ENCODE measurements at regions not wholly inside any gene's neighbourhood (a gene's known extent, or its start where the extent isn't known, plus 50 kb on each side); places are given as distances from the start of the nearest gene placed in this dataset.

- no peak for ATAC-seq (ENCODE audit: low read depth)
- no peaks in the 10 kb centered on the region for H3K27me3 Mint-ChIP-seq
- no peaks in the 10 kb centered on the region for H3K4me1 Mint-ChIP-seq
- H3K4me3 Mint-ChIP-seq: no peak overlapping the region
- peaks cover 6% of the 10 kb centered on the region for H3K9me3 Mint-ChIP-seq
- DNase-seq (ENCODE audit: low spot score in 2 of 2): no peak
- no peaks in the 10 kb centered on the region for H3K36me3 Mint-ChIP-seq
- no peak overlapping the region for H3K27ac Mint-ChIP-seq
Observed at GRCh38 chr13:83825676-83826075, 56.6 kb downstream of the SLITRK1 start.

GRCh38 chr13:83824560-83824959 is 57.7 kb downstream of the SLITRK1 start:
- DNase-seq (ENCODE audit: low spot score in 2 of 2): no peak
- H3K27me3 Mint-ChIP-seq: no peaks in the 10 kb centered on the region
- H3K27ac Mint-ChIP-seq: no peak overlapping the region
- H3K9me3 Mint-ChIP-seq: no peaks in the 10 kb centered on the region
- no peak for ATAC-seq (ENCODE audit: low read depth)
- H3K4me1 Mint-ChIP-seq: no peaks in the 10 kb centered on the region
- H3K36me3 Mint-ChIP-seq: no peaks in the 10 kb centered on the region
- H3K4me3 Mint-ChIP-seq: no peak overlapping the region

GRCh38 chr13:83824120-83824519 is 58.2 kb downstream of the SLITRK1 start:
- Mint-ChIP-seq H3K36me3 (no peaks in the 10 kb centered on the region), H3K4me1 (no peaks in the 10 kb centered on the region), H3K27ac (no peak overlapping the region), H3K9me3 (peaks cover 3% of the 10 kb centered on the region), H3K4me3 (no peak overlapping the region), H3K27me3 (no peaks in the 10 kb centered on the region)
- DNase-seq (ENCODE audit: low spot score in 2 of 2) (no peak), ATAC-seq (ENCODE audit: low read depth) (no peak)

- H3K27ac Mint-ChIP-seq: no peak overlapping the region
- H3K36me3 Mint-ChIP-seq: no peaks in the 10 kb centered on the region
- H3K9me3 Mint-ChIP-seq: peaks cover 4% of the 10 kb centered on the region
- no peaks in the 10 kb centered on the region for H3K27me3 Mint-ChIP-seq
- ATAC-seq (ENCODE audit: low read depth) (no peak), DNase-seq (ENCODE audit: low spot score in 2 of 2) (no peak)
- no peaks in the 10 kb centered on the region for H3K4me1 Mint-ChIP-seq
- no peak overlapping the region for H3K4me3 Mint-ChIP-seq
Observed at GRCh38 chr13:83819611-83820010, 62.7 kb downstream of the SLITRK1 start.

DNA sequence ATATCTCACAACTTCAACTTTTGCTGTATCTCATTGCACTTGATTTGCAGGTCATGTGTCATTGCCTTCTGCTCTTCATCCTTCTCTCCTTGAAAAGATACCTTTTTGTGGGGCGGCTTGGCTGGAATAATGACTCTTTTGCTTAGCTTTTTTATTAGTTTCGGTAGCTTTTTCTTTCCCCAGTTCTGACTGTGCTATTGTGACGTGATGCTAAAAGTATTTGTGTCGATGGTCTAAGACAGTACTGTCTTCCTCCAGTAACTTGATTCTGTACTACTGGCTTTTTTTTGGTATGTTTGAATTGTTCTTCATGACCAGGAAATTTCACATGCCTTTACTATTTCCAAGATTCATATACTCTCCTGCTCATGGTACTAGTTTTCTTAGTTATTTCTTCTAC is 63.1 kb downstream of the SLITRK1 start:
- no peak for DNase-seq (ENCODE audit: low spot score in 2 of 2)
- ATAC-seq (ENCODE audit: low read depth): no peak
- no peak overlapping the region for H3K4me3 Mint-ChIP-seq
- H3K4me1 Mint-ChIP-seq: no peaks in the 10 kb centered on the region
- no peaks in the 10 kb centered on the region for H3K27me3 Mint-ChIP-seq
- no peak overlapping the region for H3K27ac Mint-ChIP-seq
- H3K9me3 Mint-ChIP-seq: peaks cover 4% of the 10 kb centered on the region
- no peaks in the 10 kb centered on the region for H3K36me3 Mint-ChIP-seq

DNA sequence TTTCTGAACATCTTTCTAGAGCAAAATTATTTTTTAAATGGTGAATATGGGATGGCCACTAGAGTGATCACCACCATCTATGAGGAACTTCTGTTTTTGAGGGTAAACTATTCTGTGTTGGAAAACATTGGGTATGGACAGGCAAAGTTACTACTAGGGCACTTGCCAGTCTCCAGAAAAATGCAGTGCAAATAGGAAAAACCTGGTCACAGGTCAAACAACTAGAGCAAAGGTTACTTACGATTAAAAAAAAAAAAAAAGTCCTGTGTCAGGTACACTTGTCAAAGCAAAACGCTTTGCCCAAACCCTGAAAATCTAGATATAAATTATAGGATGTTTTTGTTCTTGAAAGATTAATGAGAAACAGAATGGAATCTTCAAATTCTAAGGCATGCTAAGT is 66.2 kb downstream of the SLITRK1 start:
- H3K27me3 Mint-ChIP-seq: no peaks in the 10 kb centered on the region

DNA sequence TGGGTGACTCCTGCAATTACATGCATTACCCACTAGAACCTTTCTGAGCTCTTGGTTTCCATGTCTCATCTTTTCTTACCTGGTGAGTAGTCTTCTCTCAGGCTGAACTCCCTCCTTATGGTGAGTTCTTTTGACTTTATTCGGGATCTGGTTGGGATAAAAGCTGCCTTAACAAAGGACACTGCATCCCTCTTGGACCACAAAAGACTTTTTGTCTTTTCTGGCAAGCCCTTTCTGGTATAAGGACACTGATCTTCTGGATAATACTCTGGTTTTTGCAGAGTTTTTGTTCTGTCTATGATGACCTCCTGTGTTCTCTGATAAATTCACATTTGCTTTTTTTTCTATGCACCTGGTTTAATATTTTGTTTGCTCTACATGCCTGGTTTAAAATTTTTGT is 66.7 kb downstream of the SLITRK1 start:
- H3K36me3 Mint-ChIP-seq: no peaks in the 10 kb centered on the region
- no peak overlapping the region for H3K27ac Mint-ChIP-seq
- DNase-seq (ENCODE audit: low spot score in 2 of 2): no peak
- ATAC-seq (ENCODE audit: low read depth): no peak
- H3K4me1 Mint-ChIP-seq: no peaks in the 10 kb centered on the region
- H3K9me3 Mint-ChIP-seq: peaks cover 7% of the 10 kb centered on the region
- no peaks in the 10 kb centered on the region for H3K27me3 Mint-ChIP-seq
- H3K4me3 Mint-ChIP-seq: no peak overlapping the region

More for the DNA sequence above, 66.2 kb downstream of the SLITRK1 start:
- no peaks in the 10 kb centered on the region for H3K4me1 Mint-ChIP-seq
- no peak for DNase-seq (ENCODE audit: low spot score in 2 of 2)
- no peak overlapping the region for H3K27ac Mint-ChIP-seq
- peaks cover 6% of the 10 kb centered on the region for H3K9me3 Mint-ChIP-seq
- H3K4me3 Mint-ChIP-seq: no peak overlapping the region
- no peaks in the 10 kb centered on the region for H3K36me3 Mint-ChIP-seq
- ATAC-seq (ENCODE audit: low read depth): no peak

DNA sequence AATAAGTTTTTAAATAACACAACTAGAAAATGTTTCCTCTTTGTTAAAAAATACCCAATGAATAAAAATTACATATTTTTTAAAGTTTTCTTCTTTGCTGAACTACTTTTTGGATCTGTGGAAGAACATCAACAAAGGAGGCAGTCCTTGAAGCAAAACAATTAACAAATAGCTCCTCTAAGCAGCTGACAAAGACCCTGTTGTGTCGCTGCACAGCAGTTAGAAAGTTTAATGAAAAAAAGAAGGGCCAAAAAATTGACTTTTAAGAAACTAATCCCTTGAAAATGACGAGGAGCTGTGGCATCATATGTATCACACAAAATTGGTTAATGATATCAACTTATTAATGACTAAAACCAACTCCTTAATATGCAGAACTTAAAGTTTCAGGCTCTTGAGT is 72.1 kb downstream of the SLITRK1 start:
- Mint-ChIP-seq H3K27me3 (no peaks in the 10 kb centered on the region), H3K36me3 (no peaks in the 10 kb centered on the region), H3K4me3 (no peak overlapping the region), H3K4me1 (no peaks in the 10 kb centered on the region), H3K27ac (no peak overlapping the region), H3K9me3 (peaks cover 4% of the 10 kb centered on the region)
- no peak for DNase-seq (ENCODE audit: low spot score in 2 of 2)
- ATAC-seq (ENCODE audit: low read depth): no peak

GRCh38 chr13:83804356-83804962 is 77.8 kb downstream of the SLITRK1 start:
- Mint-ChIP-seq H3K27me3 (no peaks in the 10 kb centered on the region), H3K4me1 (no peaks in the 10 kb centered on the region), H3K36me3 (no peaks in the 10 kb centered on the region), H3K27ac (no peak overlapping the region), H3K9me3 (peaks cover 4% of the 10 kb centered on the region), H3K4me3 (no peak overlapping the region)
- DNase-seq (ENCODE audit: low spot score in 2 of 2) (no peak), ATAC-seq (ENCODE audit: low read depth) (no peak)

- no peak overlapping the region for H3K27ac Mint-ChIP-seq
- no peaks in the 10 kb centered on the region for H3K4me1 Mint-ChIP-seq
- ATAC-seq (ENCODE audit: low read depth): no peak
- H3K36me3 Mint-ChIP-seq: no peaks in the 10 kb centered on the region
- no peak overlapping the region for H3K4me3 Mint-ChIP-seq
- no peak for DNase-seq (ENCODE audit: low spot score in 2 of 2)
- H3K27me3 Mint-ChIP-seq: no peaks in the 10 kb centered on the region
- peaks cover 2% of the 10 kb centered on the region for H3K9me3 Mint-ChIP-seq
Observed at GRCh38 chr13:83798731-83799130, 83.5 kb downstream of the SLITRK1 start.

- peaks cover 2% of the 10 kb centered on the region for H3K9me3 Mint-ChIP-seq
Observed at GRCh38 chr13:83796364-83796763, 85.9 kb downstream of the SLITRK1 start.

DNA sequence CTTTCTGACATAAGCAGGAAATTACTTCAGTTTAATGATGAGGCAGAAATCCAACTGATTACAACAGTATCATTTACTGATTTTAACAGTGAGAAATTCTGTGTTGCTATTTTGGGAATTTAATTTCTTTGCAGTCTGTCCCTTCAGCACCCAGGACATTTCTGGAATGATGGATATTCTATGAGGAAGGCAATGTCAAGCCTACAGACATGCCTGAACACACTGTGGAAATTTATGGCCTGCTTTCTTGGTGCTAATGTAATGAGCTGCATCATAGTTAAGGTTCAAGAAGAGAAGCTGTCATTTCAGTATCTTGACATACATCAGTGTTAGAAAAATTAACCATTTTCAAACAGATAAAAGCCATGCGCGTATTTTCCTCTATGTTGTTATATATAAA is 87.7 kb downstream of the SLITRK1 start:
- Mint-ChIP-seq H3K4me1 (no peaks in the 10 kb centered on the region), H3K4me3 (no peak overlapping the region), H3K27ac (no peak overlapping the region), H3K36me3 (no peaks in the 10 kb centered on the region), H3K27me3 (no peaks in the 10 kb centered on the region), H3K9me3 (peaks cover 2% of the 10 kb centered on the region)
- DNase-seq (ENCODE audit: low spot score in 2 of 2) (no peak), ATAC-seq (ENCODE audit: low read depth) (no peak)

More at GRCh38 chr13:83796364-83796763, 85.9 kb downstream of the SLITRK1 start:
- DNase-seq (ENCODE audit: low spot score in 2 of 2) (no peak), ATAC-seq (ENCODE audit: low read depth) (no peak)
- H3K4me1 Mint-ChIP-seq: no peaks in the 10 kb centered on the region
- H3K36me3 Mint-ChIP-seq: no peaks in the 10 kb centered on the region
- H3K4me3 Mint-ChIP-seq: no peak overlapping the region
- H3K27ac Mint-ChIP-seq: no peak overlapping the region
- no peaks in the 10 kb centered on the region for H3K27me3 Mint-ChIP-seq

GRCh38 chr13:83780227-83780626 is 102.0 kb downstream of the SLITRK1 start:
- Mint-ChIP-seq H3K27me3 (no peaks in the 10 kb centered on the region), H3K36me3 (no peaks in the 10 kb centered on the region), H3K4me3 (no peak overlapping the region), H3K9me3 (peaks cover 5% of the 10 kb centered on the region), H3K27ac (no peak overlapping the region), H3K4me1 (no peaks in the 10 kb centered on the region)
- ATAC-seq (ENCODE audit: low read depth) (no peak), DNase-seq (ENCODE audit: low spot score in 2 of 2) (no peak)

GRCh38 chr13:83773961-83774360 is 108.3 kb downstream of the SLITRK1 start:
- Mint-ChIP-seq H3K27ac (no peak overlapping the region), H3K4me3 (no peak overlapping the region), H3K4me1 (no peaks in the 10 kb centered on the region), H3K9me3 (peaks cover 11% of the 10 kb centered on the region), H3K36me3 (no peaks in the 10 kb centered on the region), H3K27me3 (no peaks in the 10 kb centered on the region)
- DNase-seq (ENCODE audit: low spot score in 2 of 2): no peak
- no peak for ATAC-seq (ENCODE audit: low read depth)

- Mint-ChIP-seq H3K36me3 (no peaks in the 10 kb centered on the region), H3K4me1 (no peaks in the 10 kb centered on the region), H3K27ac (no peak overlapping the region), H3K4me3 (no peak overlapping the region), H3K9me3 (peaks cover 8% of the 10 kb centered on the region), H3K27me3 (no peaks in the 10 kb centered on the region)
- ATAC-seq (ENCODE audit: low read depth): no peak
- no peak for DNase-seq (ENCODE audit: low spot score in 2 of 2)
Observed at GRCh38 chr13:83765796-83766195, 116.5 kb downstream of the SLITRK1 start.

Data from memory B cell (primary cell).